ENCODE measurements at regions not wholly inside any gene's neighbourhood (a gene's known extent, or its start where the extent isn't known, plus 50 kb on each side); places are given as distances from the start of the nearest gene placed in this dataset.

- CTCF ChIA-PET (ENCODE audit: partially characterized antibody): no interaction called here
- Histone ChIP-seq H3K23me2 (ENCODE audit: low read depth, low read length) (no peaks in the 10 kb centered on the region), H3K27ac (ENCODE audit: low read depth, low read length) (no peak overlapping the region), H3K18ac (ENCODE audit: extremely low read depth, low read length) (no peak overlapping the region), H3K4me1 (replicated peaks in 1 of 4; ENCODE audit: control insufficient read depth in 3 of 4, insufficient read depth in 4 of 4, low read length in 3 of 4) (no peaks in the 10 kb centered on the region), H3K56ac (replicated peaks; ENCODE audit: insufficient read length, low read depth, low read length) (no peak overlapping the region), H4K20me1 (replicated peaks in 1 of 2; ENCODE audit: control insufficient read depth in 1 of 2, insufficient read depth in 2 of 2, low read length in 2 of 2) (no peaks in the 10 kb centered on the region), H2BK12ac (ENCODE audit: low read depth, low read length) (no peak overlapping the region), H2AFZ (ENCODE audit: low read length) (no peak overlapping the region), H3K9ac (replicated peaks in 1 of 4; ENCODE audit: extremely low read depth in 1 of 4, low read depth in 3 of 4, low read length in 3 of 4) (no peak overlapping the region), H3K9me3 (ENCODE audit: insufficient read depth in 2 of 2, low read depth in 1 of 2, low read length in 1 of 2) (no peaks in the 10 kb centered on the region), H3K23ac (ENCODE audit: insufficient read length) (no peak overlapping the region), H4K91ac (replicated peaks; ENCODE audit: insufficient read length, low read length) (no peak overlapping the region), H4K8ac (ENCODE audit: extremely low read depth, insufficient read depth, low read length) (no peak overlapping the region), H3K4me3 (ENCODE audit: extremely low read depth in 1 of 4, insufficient read depth in 2 of 4, low read depth in 3 of 4, low read length in 4 of 4) (no peak overlapping the region), H4K5ac (ENCODE audit: insufficient read length, low read depth, low read length) (no peak overlapping the region), H2BK120ac (replicated peaks; ENCODE audit: low read depth, low read length) (no peak overlapping the region), H3K14ac (ENCODE audit: insufficient read length) (no peak overlapping the region), H3K79me1 (ENCODE audit: low read depth, low read length) (no peaks in the 10 kb centered on the region), H3K79me2 (ENCODE audit: control insufficient read depth in 1 of 2, insufficient read depth in 2 of 2, low read length in 2 of 2) (no peaks in the 10 kb centered on the region), H2BK15ac (ENCODE audit: low read length) (no peak overlapping the region), H2AK5ac (ENCODE audit: low read depth, low read length) (no peak overlapping the region), H2BK20ac (ENCODE audit: low read length) (no peak overlapping the region), H3K4ac (replicated peaks; ENCODE audit: insufficient read length, low read depth, low read length) (no peak overlapping the region), H3K27me3 (replicated peaks in 1 of 4; ENCODE audit: control insufficient read depth in 3 of 4, extremely low read depth in 1 of 4, insufficient read depth in 3 of 4, low read length in 3 of 4) (no peaks in the 10 kb centered on the region), H3K36me3 (ENCODE audit: control insufficient read depth in 2 of 4, insufficient read depth in 4 of 4, low read length in 3 of 4) (no peaks in the 10 kb centered on the region), H2BK5ac (ENCODE audit: low read depth, low read length) (no peak overlapping the region), H3K4me2 (ENCODE audit: insufficient read depth in 1 of 2, low read depth in 2 of 2, low read length in 2 of 2) (no peak overlapping the region)
- FAIRE-seq (no peak), DNase-seq (ENCODE audit: low read depth in 1 of 2, low spot score in 2 of 2) (no peak)
- WGBS, 2 experiments (ENCODE audit: extremely low coverage in 1 of 2, insufficient coverage in 1 of 2, insufficient read length in 1 of 2, insufficient replicate concordance in 2 of 2, low coverage in 1 of 2, low lambda C conversion rate in 2 of 2, missing lambda C conversion rate in 1 of 2): 27% methylated on average over 3 of the region's 3 CpGs; no CpG with 5 or more reads in 1 of the 2 experiments
- POLR2A ChIA-PET (ENCODE audit: partially characterized antibody): no interaction called here
- no peak for TF ChIP-seq CBX8 (IDR thresholded peaks at IDR 0.05; ENCODE audit: borderline replicate concordance, low read depth, low read length)
- TF ChIP-seq KDM5A (IDR thresholded peaks at IDR 0.05; ENCODE audit: low read length): no peak
- TF ChIP-seq KDM1A (IDR thresholded peaks at IDR 0.05; ENCODE audit: borderline replicate concordance, low read length): no peak
- TF ChIP-seq CHD1 (IDR thresholded peaks at IDR 0.05; ENCODE audit: low read depth, low read length): no peak
- no peak for TF ChIP-seq ZNF274 (IDR thresholded peaks at IDR 0.05; ENCODE audit: borderline replicate concordance, extremely low read depth, low read length)
- TF ChIP-seq, protein P1, sequence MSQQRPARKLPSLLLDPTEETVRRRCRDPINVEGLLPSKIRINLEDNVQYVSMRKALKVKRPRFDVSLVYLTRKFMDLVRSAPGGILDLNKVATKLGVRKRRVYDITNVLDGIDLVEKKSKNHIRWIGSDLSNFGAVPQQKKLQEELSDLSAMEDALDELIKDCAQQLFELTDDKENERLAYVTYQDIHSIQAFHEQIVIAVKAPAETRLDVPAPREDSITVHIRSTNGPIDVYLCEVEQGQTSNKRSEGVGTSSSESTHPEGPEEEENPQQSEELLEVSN (IDR thresholded peaks at IDR 0.05): no peak
- TF ChIP-seq TAF7 (optimal IDR thresholded peaks at IDR 0.05; ENCODE audit: borderline replicate concordance, low read depth, low read length): no peak
- TF ChIP-seq SP1 (IDR thresholded peaks at IDR 0.05; ENCODE audit: low read depth, low read length): no peak
- TF ChIP-seq SUZ12 (IDR thresholded peaks at IDR 0.05; ENCODE audit: low read length): no peak
- TF ChIP-seq BCL11A (IDR thresholded peaks at IDR 0.05; ENCODE audit: low read depth in 2 of 2, low read length in 2 of 2): no peak
- TF ChIP-seq, protein P2, sequence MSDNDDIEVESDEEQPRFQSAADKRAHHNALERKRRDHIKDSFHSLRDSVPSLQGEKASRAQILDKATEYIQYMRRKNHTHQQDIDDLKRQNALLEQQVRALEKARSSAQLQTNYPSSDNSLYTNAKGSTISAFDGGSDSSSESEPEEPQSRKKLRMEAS (IDR thresholded peaks at IDR 0.05): no peak
- no peak for TF ChIP-seq RXRA (IDR thresholded peaks at IDR 0.05; ENCODE audit: insufficient read depth, low read depth, low read length)
- TF ChIP-seq RFX5 (IDR thresholded peaks at IDR 0.05; ENCODE audit: borderline replicate concordance, low read depth, low read length): no peak
- TF ChIP-seq EZH2 (IDR thresholded peaks at IDR 0.05; ENCODE audit: low read depth, low read length, severe bottlenecking): no peak
- no peak for TF ChIP-seq MAFK (IDR thresholded peaks at IDR 0.05; ENCODE audit: low read depth, low read length)
Observed at GRCh38 chr11:81870066-81870412, 863.6 kb downstream of the FAM181B start.

All from H1 (cell line).